ENCODE measurements at regions not wholly inside any gene's neighbourhood (a gene's known extent, or its start where the extent isn't known, plus 50 kb on each side); places are given as distances from the start of the nearest gene placed in this dataset.
A peak's percentile ranks its signal among the peaks of the same experiment; 100 is the strongest.

DNA sequence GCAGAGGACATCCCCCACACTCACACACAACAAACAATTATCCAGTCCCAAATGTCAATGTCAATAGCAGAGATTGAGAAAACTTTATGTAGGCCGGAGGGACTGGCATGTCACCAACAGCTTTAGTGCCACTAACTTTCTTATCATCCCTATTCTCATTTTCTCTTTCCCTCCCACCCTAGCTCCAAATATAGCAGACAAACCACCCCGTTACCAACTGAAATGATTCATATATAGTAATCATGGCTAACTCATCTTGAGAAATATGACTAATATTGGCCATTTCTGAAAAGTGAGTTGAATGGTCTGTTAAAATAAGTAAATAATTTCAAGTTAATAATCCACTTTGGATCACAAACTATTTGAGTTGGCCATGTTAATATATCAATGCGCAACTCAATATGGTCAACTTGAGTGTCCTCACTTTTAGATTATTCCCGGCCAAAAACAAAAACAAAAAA is 242.1 kb upstream of the RND3 start:
- ATAC-seq (peak; percentile 82), DNase-seq (ENCODE audit: low spot score) (peak; percentile 76)

DNA sequence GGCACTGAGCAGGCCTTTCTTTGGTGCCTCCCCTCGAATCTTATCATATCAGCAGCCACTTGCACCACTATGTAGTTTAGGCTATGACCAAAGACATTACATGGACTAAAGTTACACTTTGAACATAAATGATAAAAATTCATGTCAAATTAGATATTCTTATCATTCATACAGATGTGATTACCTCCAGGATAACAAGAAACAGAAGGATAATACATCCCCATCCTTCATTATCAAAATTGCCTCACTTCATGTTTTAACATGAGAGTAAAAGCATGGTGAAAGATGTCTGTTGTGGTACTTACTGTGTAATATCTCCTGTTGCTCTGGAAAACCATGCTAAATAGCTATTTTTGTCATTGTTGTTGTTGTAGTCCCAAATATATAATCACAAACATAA is 230.8 kb upstream of the RND3 start:
- no peak for ATAC-seq
- DNase-seq (ENCODE audit: low spot score): no peak

DNA sequence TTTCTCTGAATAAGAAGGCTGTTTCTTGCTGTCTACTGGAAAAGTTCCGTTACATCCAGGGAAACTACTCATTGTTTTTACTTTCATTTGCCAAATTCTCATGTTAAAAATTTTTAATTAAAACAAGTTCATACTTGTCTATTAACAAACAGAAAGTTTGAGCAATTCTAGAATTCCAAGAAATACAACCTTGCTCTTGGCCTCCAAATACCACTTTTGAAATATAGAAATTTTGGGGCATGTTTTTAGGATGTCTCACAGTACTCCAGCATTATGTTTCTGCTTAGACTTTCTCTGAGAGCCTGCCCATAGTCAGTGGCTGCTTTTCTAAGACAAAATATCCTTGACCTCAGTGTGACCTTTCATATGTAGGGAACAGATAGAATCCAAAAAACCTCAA is 228.7 kb upstream of the RND3 start:
- ATAC-seq (no peak), DNase-seq (ENCODE audit: low spot score) (no peak)

DNA sequence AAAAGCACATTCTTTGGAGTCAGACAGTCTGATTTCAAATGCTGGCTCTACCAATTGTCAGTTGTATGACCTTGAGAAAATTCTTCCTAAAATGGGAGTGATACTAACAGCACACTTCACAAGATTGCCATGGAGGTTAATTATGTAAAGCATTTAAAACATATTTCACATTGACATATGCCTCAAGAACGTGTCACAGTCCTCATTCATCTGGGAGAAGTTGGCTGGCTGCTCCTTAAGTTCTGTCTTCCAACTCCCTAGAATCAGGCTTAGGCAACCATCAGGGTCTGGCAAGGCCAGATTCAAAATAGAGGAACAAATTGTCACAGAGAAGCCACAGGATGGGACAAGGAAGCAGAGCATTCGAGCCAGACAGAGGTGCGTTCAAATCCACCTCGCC is 228.0 kb upstream of the RND3 start:
- ATAC-seq: no peak
- DNase-seq (ENCODE audit: low spot score): no peak

DNA sequence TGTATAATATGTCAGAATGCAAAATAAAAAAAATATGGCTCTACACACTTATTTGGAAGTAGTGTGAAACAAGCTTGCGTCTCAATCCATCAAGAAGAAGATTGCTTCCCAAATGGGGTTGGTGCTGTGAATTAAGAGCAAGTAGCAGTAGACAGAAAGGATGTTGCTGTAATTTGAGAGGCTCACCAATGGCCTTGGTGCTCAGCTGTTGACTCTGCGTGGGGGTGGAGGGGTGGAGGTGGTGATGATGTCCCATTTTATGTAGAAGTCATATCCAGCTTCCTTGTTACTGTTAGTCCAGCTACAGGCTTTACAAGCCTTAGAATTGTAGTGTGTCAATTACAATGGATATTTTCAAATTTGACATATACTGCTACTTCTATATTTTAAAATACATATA is 223.4 kb upstream of the RND3 start:
- DNase-seq (ENCODE audit: low spot score): no peak

DNA sequence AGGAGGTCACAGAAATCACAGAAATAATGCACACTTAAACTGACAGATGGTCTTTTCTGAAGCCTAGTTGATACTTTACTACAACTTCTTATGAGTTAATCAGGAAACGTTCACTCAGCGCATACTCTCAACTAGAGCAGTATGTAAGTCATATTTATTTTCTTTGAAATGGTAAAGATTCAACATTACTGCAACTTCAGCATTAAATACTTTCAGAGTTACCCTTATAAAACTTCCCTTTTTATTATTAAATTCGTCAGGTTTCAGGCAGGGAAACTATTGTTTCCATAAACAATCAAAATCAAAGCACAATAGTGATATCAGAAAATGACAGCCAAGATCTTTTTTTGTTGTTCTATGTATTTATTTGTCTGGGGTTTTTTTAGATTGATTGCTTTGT is 222.6 kb upstream of the RND3 start:
- ATAC-seq: no peak
- DNase-seq (ENCODE audit: low spot score): no peak

More for the DNA sequence above, 223.4 kb upstream of the RND3 start:
- no peak for ATAC-seq

DNA sequence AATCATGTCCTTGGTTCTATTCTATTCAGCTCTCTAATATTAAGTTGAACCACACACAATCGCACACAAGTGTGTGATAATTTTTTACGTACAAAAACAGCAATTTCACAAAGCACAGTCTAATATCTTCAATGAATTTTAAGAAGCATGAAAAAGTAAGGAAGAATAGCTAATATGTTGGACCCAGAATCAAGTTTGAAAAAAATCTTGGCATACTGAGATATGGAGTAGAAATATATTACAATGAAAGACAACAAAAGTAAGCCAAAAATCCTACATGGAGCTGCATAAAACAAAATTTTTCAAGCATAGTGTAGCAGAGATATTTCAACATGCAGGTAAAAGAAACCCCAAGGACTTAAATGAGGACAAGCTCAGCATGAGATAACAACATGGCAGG is 219.1 kb upstream of the RND3 start:
- no peak for DNase-seq (ENCODE audit: low spot score)
- ATAC-seq: no peak

DNA sequence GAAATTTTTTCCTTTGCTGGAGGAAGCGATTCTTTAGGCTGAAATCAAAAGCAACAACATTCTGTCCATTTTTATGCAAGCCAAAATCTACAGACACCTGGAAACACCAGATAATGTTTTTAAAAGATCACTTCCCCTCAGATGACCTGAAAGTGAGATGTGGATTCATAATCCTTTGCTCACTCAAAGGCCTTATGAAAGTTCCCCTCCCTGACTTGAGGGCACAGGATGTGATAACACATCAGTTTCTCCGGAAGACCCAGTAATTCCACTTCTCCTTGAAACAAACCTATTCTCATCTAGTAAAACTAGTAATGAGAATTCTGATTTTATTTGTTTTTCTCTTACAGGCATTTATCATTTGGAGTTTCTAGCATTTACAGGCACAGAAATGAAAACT is 218.3 kb upstream of the RND3 start:
- no peak for ATAC-seq

DNA sequence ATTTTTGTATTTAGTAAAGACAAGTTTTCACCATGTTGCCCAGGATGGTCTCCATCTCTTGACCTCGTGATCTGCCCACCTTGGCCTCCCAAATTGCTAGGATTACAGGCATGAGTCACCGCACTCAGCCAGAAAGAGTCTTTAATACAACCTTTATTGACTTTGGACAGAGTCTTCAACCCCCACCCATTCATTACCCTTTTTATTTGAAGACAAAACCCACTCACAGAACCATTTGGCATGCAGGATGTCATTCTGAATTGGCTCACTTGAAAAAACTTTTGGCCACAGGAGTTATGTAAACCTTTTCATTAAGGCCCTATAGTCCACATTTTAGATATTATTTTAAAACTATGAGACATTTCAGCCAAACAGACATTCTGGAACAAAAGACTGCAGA is 217.9 kb upstream of the RND3 start:
- DNase-seq (ENCODE audit: low spot score) (no peak), ATAC-seq (no peak)

More for the DNA sequence above, 218.3 kb upstream of the RND3 start:
- no peak for DNase-seq (ENCODE audit: low spot score)

DNA sequence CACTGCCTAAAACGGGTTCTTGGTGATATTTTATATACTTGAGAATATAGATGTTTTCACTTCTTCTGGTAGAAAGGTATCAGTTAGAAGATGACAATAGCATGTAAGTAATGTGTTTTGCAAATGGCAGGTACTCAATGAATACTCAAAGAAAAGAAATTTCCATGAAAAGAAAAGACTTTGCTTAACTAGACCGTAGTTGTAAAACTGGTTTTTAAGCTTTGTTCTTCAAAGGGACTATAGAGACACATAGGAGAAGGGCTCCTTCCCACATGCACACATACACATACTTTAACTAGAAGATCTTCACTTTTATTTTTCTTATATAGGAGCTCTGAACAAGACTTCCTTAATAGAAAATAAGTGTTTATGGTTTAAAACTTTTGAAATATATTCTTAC is 215.3 kb upstream of the RND3 start:
- no peak for ATAC-seq

DNA sequence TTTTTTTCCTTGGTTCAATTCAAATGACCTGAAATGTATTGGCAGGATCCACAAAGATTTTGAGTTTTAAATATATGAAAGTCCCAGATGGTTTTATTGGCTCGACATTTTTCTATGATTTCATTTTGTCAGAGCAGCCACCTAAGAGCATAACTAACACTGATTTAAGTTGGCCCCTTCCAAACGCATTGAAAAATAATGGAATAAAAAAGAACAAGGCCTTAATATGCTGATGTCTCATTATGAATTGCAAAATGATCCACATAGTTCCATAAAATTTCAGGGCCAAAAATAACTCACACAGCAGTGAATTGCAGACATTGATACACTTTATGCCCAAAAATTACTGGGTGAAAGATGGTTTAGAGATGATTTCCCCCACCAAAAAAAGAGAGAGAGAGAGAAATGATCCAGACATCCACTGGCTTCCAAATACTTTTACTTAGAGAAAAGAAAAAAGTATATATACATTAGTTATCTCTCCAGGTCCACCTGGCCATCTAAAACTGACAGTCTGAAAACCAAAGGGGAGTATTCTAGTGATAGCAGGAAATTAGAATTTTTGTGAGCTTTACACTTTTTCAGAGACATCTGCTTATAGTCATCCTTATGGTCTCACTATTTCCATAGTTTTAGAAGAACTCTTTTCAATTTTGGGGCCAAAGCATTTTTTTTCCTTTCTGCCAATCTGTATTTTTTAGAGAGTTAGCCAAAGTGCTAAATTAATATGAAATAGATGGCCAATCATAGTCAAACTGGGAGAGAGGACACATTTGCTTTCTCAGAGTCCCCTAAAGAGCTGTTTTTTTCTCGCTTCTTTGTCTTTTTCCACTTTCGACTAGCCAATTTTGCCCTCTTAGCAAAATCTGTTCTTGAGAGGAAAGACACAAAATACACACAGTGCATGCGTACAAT is 213.5 kb upstream of the RND3 start:
- DNase-seq (ENCODE audit: low spot score) (no peak), ATAC-seq (no peak)

More for the DNA sequence above, 215.3 kb upstream of the RND3 start:
- DNase-seq (ENCODE audit: low spot score): no peak

DNA sequence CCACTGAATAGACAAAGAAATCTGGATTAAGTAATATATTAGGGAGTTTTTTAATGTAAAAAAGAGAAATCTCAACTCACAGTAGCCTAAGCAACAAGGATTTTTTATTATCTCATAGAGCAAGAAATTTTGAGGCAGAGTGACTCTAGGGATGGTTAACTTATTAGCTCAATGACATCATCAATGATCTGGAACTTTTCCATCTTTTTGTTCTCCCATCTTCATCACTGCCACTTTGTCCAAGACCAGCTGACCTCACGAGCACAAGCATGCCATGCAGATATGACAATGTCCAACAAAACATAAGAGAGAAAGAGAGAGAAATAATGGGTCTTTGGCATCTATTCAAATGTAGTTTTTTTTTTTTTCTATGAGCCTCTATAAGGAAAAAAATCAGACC is 211.8 kb upstream of the RND3 start:
- DNase-seq (ENCODE audit: low spot score) (no peak), ATAC-seq (no peak)

DNA sequence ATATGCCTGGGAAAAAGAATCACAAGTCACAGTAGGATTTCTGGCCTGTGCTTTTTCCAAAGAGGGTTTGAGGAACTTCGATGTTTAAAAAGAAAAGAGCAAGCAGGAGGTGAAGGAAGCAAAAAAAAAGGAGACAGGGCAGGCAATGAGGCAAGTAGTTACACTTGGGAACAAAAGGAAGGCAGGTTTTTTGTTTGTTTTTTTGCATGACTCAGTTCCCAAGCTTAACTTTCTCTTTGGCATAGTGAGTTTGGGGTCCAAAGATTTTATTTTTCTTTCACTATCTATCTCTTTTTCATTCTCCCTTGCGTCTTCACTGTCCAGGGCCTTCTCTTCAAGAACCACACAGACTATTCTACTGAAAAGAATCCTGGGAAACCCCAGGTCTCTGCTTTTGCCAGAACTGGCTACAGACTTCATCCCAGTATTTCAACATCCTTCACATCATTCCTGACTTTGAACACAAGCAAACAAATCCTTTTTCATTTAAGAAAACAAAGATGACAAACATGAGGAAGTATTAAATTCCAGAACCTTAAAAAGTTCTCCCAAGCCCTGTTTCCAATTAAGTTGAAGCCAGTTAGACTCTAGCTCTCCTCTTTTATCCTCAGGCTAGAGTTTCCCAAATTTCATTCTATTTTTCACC is 210.7 kb upstream of the RND3 start:
- peak; percentile 47 for ATAC-seq
- no peak for DNase-seq (ENCODE audit: low spot score)

DNA sequence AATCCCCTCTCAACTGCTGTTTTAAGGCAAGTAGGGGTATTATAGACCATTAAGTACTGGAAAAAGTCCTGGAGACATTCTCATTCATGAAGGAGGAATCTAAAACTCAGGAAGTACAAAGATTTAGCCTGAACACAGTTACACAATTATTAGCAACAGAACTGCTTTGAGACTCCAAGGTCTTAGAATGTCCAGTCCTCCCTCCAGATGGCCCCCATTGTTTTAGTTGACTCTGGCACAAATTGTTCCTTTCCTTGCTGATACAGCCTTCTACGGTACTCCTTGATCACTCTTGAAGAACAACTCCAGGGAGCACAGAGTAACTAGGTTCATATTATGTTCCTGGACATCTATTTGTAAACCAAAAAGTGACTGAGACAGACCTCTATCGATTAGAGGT is 210.1 kb upstream of the RND3 start:
- no peak for DNase-seq (ENCODE audit: low spot score)
- no peak for ATAC-seq

DNA sequence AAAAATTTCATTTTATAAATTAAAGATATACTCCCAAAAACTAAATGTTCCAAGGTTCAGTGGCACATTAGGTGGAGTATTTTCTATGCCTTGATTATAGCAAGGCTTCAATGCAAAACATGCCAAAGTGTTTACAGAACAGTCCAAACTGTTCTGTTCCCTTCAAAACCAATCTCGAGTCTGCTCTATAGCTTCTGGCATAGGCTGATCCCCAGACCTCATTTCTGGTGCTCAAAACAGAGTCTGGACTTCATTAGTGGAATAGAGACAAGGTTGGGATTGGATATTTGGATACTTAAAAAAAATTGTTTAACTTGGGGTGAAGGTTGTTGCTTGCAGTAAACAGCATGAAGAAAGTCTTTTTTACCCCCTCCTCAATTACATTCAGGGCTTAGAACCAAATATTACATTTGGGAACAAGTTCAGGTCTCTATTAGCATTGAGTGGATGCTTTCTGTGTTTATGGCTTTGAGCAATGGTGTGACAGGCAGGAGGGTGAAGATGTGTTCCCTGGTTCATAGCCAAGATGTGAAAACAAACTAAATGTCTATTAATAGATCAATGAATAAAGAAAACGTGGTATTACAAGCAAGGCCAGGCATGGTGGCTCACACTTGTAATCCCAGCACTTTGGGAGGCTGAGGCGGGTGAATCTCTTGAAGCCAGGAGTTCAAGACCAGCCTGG is 208.1 kb upstream of the RND3 start:
- DNase-seq (ENCODE audit: low spot score) (no peak), ATAC-seq (no peak)

DNA sequence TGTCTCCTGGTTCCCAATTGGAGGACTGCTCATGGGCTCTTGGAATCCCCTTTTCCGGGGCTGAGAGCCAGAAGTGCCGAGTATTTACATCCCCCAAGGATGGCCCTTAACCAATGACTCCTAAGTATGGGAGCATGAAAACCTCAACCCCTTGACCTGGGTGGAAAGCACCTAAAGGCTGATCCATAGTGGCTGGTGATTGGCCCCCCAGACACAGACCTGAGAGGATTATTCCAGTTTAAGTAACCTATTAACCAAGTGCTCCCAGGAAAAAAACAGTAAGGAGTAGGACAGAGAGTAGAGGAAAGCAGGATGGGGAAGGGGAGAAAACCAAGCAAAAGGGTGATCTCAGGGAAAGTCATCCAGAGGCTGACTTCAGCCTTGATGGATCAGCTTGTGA is 206.1 kb upstream of the RND3 start:
- no peak for ATAC-seq
- DNase-seq (ENCODE audit: low spot score): no peak

DNA sequence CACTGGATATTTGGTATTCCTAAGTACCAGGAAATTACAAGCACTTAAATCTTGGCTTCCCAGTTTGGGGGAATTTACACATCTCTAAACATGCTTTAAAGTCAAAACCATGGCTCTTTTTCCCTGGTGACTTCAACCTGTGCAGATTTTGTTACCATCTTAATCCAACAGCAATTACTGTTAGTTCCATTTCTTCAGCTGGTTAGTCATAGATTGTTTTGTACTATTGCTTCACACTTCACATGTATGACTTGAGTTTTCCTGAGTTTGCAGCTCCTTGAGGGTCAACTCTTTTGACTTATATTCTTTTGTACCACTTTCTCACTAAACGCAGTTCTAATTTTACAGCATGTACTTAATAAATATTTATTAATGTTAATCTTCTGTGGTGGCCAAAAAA is 203.4 kb upstream of the RND3 start:
- no peak for DNase-seq (ENCODE audit: low spot score)
- ATAC-seq: no peak

DNA sequence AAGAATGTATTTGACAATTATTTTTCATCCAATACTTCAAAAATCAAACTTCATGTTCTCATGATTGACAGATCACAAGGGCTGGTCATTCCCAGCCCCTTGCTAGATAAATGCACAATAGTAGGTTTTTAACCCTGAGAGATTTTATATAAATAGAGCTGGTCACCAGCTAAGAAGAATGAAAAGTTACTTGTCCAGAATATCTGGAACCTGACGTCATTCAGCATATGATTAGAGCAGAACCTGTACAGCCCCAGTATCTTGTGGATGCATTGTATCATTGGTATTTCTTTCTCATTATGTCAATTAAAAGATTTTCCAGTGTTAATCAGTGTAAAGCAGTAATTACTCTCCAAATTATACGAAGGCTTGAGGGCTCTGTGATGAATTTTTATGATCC is 202.8 kb upstream of the RND3 start:
- ATAC-seq: no peak
- DNase-seq (ENCODE audit: low spot score): no peak

DNA sequence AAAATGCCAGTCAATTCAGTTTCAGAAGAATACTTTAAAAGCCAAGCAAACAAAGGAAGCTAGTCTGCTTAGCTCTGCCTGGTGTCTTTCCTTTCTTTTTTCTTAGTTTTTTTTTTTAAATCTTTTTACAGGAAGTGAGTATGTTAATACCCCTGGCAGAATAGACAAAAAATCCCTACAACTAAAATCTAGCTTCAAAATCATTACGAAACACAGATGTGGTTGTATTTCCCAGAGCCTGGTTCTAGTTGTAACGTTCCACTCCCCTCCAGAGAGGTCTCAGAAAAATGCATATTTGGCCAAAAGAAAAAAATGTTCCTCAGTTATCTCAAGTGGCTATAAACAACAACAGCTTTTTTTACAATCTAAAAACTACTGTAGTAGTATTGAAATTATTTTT is 202.1 kb upstream of the RND3 start:
- no peak for ATAC-seq

DNA sequence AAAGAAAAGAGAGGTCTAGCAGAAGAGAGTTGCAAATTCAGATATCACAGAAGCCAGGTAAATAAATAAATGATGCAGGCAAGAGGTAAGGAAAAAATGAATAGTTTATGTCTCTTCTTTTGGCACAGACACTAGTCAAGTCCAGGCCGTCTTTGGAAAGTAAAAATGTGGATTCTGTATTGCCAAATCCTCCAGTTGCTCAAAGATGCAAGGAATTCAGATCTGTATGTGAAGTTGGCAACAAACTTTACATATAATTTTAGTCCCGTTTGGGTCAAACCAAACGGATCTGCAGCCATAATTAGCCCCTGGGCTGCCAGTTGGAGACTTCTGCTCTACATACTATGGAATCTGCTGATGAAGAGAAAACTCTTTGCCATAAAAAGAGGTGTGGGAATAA is 200.5 kb upstream of the RND3 start:
- ATAC-seq: no peak

More for the DNA sequence above, 202.1 kb upstream of the RND3 start:
- DNase-seq (ENCODE audit: low spot score): no peak

DNA sequence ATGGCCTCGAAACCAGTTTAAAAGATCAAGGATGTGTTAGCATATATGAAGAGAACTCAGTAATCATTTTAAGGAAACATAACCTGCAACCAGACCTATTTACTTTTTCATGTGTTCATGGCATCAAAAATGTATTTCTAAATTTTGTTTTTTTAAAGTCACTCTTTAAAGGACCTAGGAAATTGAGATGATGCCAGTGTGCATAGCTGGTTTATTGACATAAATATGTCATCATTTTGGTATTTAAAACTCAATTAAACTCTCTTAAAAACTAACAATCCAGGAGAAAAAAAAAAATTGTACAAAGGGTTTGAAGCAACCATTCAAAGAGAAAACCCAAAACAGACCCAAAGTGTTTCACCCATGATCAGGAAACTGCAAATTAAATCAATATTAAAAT is 198.9 kb upstream of the RND3 start:
- ATAC-seq: no peak
- DNase-seq (ENCODE audit: low spot score): no peak

More for the DNA sequence above, 200.5 kb upstream of the RND3 start:
- DNase-seq (ENCODE audit: low spot score): no peak

Measured in left lobe of liver (tissue), 2 donors.